Neural progenitor cell (in vitro differentiated cells): ENCODE measurements at regions not wholly inside any gene's neighbourhood (a gene's known extent, or its start where the extent isn't known, plus 50 kb on each side); places are given as distances from the start of the nearest gene placed in this dataset.

Source experiments
- CTCF ChIP-seq: fragments of 200-600 bp; sonication (generic); IDR thresholded peaks from 2 replicates; pipeline ENCODE4 v1.5.1; 2017; ENCODE audit warnings: antibody characterized with exemption, mild to moderate bottlenecking
- EZH2 ChIP-seq: fragments of 200-600 bp; sonication (generic); IDR thresholded peaks from 2 replicates; pipeline ENCODE4 v1.6.1; 2017; ENCODE audit warnings: antibody characterized with exemption, mild to moderate bottlenecking, moderate library complexity

GRCh38 chr6:11659757-11660156 lies 118.8 kb downstream of the ADTRP start:
- TF ChIP-seq CTCF (no peak), EZH2 (no peak)
